ENCODE measurements at regions not wholly inside any gene's neighbourhood (a gene's known extent, or its start where the extent isn't known, plus 50 kb on each side); places are given as distances from the start of the nearest gene placed in this dataset.

- no peaks in the 10 kb centered on the region for H3K4me1 ChIP-seq (ENCODE audit: insufficient read depth, low read length)
- DNase-seq (ENCODE audit: insufficient read length, low spot score, missing footprints): no peak
- no peak overlapping the region for H2AFZ ChIP-seq (ENCODE audit: low read length)
- H4K20me1 ChIP-seq (ENCODE audit: insufficient read depth, low read length): no peaks in the 10 kb centered on the region
- H3K9me3 ChIP-seq (ENCODE audit: low read depth, low read length): no peaks in the 10 kb centered on the region
- H3K4me2 ChIP-seq (ENCODE audit: insufficient read depth, low read length): no peak overlapping the region
- no peak for TF ChIP-seq CTCF (IDR thresholded peaks at IDR 0.05; ENCODE audit: extremely low read depth, low read depth, low read length)
- no peak overlapping the region for H3K4me3 ChIP-seq (ENCODE audit: insufficient read depth, low read length)
- H3K27ac ChIP-seq (ENCODE audit: low read depth, low read length): no peak overlapping the region
- H3K36me3 ChIP-seq (ENCODE audit: insufficient read depth, low read length): no peaks in the 10 kb centered on the region
- H3K79me2 ChIP-seq (ENCODE audit: insufficient read depth, low read length): no peaks in the 10 kb centered on the region
- no peaks in the 10 kb centered on the region for H3K27me3 ChIP-seq (ENCODE audit: insufficient read depth, low read length)
These were observed 305.1 kb upstream of the GOT2 start for GRCh38 chr16:59039066-59039720.

- no peaks in the 10 kb centered on the region for H3K4me1 ChIP-seq (ENCODE audit: insufficient read depth, low read length)
- no peak overlapping the region for H3K27ac ChIP-seq (ENCODE audit: low read depth, low read length)
- H3K27me3 ChIP-seq (ENCODE audit: insufficient read depth, low read length): no peaks in the 10 kb centered on the region
- no peak overlapping the region for H3K4me3 ChIP-seq (ENCODE audit: insufficient read depth, low read length)
- no peaks in the 10 kb centered on the region for H4K20me1 ChIP-seq (ENCODE audit: insufficient read depth, low read length)
- no peak overlapping the region for H2AFZ ChIP-seq (ENCODE audit: low read length)
- no peaks in the 10 kb centered on the region for H3K9me3 ChIP-seq (ENCODE audit: low read depth, low read length)
- DNase-seq (ENCODE audit: insufficient read length, low spot score, missing footprints): no peak
- no peak for TF ChIP-seq CTCF (IDR thresholded peaks at IDR 0.05; ENCODE audit: extremely low read depth, low read depth, low read length)
- H3K36me3 ChIP-seq (ENCODE audit: insufficient read depth, low read length): no peaks in the 10 kb centered on the region
- H3K79me2 ChIP-seq (ENCODE audit: insufficient read depth, low read length): no peaks in the 10 kb centered on the region
- no peak overlapping the region for H3K4me2 ChIP-seq (ENCODE audit: insufficient read depth, low read length)
These were observed 296.9 kb upstream of the GOT2 start for GRCh38 chr16:59030923-59031485.

- peak; percentile 18 for DNase-seq (ENCODE audit: insufficient read length, low spot score, missing footprints)
- H3K79me2 ChIP-seq (ENCODE audit: insufficient read depth, low read length): no peaks in the 10 kb centered on the region
- H3K9me3 ChIP-seq (ENCODE audit: low read depth, low read length): no peaks in the 10 kb centered on the region
- H2AFZ ChIP-seq (ENCODE audit: low read length): no peak overlapping the region
- H3K4me1 ChIP-seq (ENCODE audit: insufficient read depth, low read length): no peaks in the 10 kb centered on the region
- no peaks in the 10 kb centered on the region for H3K36me3 ChIP-seq (ENCODE audit: insufficient read depth, low read length)
- TF ChIP-seq CTCF (IDR thresholded peaks at IDR 0.05; ENCODE audit: extremely low read depth, low read depth, low read length): no peak
- no peaks in the 10 kb centered on the region for H4K20me1 ChIP-seq (ENCODE audit: insufficient read depth, low read length)
- no peak overlapping the region for H3K27ac ChIP-seq (ENCODE audit: low read depth, low read length)
- H3K4me3 ChIP-seq (ENCODE audit: insufficient read depth, low read length): no peak overlapping the region
- no peak overlapping the region for H3K4me2 ChIP-seq (ENCODE audit: insufficient read depth, low read length)
- H3K27me3 ChIP-seq (ENCODE audit: insufficient read depth, low read length): no peaks in the 10 kb centered on the region
These were observed 287.6 kb upstream of the GOT2 start for GRCh38 chr16:59021751-59022150.

GRCh38 chr16:59013930-59014329, 279.8 kb upstream of the GOT2 start:
- H3K4me1 ChIP-seq (ENCODE audit: insufficient read depth, low read length): no peaks in the 10 kb centered on the region
- H3K4me2 ChIP-seq (ENCODE audit: insufficient read depth, low read length): no peak overlapping the region
- no peak overlapping the region for H3K4me3 ChIP-seq (ENCODE audit: insufficient read depth, low read length)
- H3K79me2 ChIP-seq (ENCODE audit: insufficient read depth, low read length): no peaks in the 10 kb centered on the region
- H2AFZ ChIP-seq (ENCODE audit: low read length): no peak overlapping the region
- no peak overlapping the region for H3K27ac ChIP-seq (ENCODE audit: low read depth, low read length)
- DNase-seq (ENCODE audit: insufficient read length, low spot score, missing footprints): no peak
- no peaks in the 10 kb centered on the region for H3K9me3 ChIP-seq (ENCODE audit: low read depth, low read length)
- no peaks in the 10 kb centered on the region for H4K20me1 ChIP-seq (ENCODE audit: insufficient read depth, low read length)
- H3K36me3 ChIP-seq (ENCODE audit: insufficient read depth, low read length): no peaks in the 10 kb centered on the region
- H3K27me3 ChIP-seq (ENCODE audit: insufficient read depth, low read length): no peaks in the 10 kb centered on the region
- no peak for TF ChIP-seq CTCF (IDR thresholded peaks at IDR 0.05; ENCODE audit: extremely low read depth, low read depth, low read length)
